HG02973 (cell line): ENCODE measurements at regions not wholly inside any gene's neighbourhood (a gene's known extent, or its start where the extent isn't known, plus 50 kb on each side); places are given as distances from the start of the nearest gene placed in this dataset.
"Not testable (repeated sequence)": the region's sequence is repeated elsewhere in the genome, so short reads cannot be mapped to it uniquely, and the experiment has no call there.

Source experiments
- ATAC-seq: cut with Tn5 transposase; IDR thresholded peaks from one replicate; pipeline ENCODE4 v1.9.1; 2021; ENCODE audit warnings: moderate library complexity; ENCODE audit not compliant: unreplicated experiment

DNA sequence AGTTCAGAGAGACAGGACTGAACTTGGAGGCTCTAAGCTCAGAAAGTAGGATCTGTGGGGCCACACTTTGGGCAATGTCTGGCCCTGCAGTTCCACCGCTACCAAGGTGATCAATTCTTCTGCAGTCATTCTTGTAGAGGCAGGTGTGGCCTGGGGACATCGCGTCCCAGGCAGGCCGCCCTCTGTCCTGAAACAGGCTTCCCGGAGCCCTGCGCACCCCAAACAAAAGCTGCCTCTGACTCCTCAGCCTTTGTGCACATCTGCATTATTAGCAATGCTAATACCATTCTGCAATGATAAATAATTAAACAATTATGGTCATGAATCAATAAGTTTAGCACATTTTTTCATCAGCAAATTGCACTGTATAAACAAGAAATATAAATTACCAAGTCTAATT lies 160.2 kb downstream of the URI1 start:
- ATAC-seq = no peak

- no peak for ATAC-seq
Measured at GRCh38 chr19:30102666-30103065, 160.6 kb downstream of the URI1 start.

DNA sequence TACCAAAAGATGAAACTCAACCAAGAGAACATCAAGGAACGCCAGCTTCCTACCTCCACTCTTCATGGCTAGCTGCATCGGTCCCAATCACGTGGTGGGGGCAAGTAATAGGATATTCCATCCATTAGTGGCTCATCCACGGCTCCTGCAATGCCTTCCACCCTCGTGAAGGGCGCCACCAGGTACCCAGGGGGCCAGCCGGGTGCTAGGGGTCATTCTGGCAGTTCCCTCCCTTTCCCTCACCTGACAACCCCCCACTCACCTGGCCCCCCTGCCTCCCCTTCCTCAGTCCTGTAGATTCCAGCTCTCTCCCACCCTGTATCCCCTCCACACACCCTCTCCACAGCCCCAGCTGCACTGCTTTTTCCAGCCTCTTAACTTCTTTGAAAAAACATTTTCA lies 161.9 kb downstream of the URI1 start:
- ATAC-seq = no peak

DNA sequence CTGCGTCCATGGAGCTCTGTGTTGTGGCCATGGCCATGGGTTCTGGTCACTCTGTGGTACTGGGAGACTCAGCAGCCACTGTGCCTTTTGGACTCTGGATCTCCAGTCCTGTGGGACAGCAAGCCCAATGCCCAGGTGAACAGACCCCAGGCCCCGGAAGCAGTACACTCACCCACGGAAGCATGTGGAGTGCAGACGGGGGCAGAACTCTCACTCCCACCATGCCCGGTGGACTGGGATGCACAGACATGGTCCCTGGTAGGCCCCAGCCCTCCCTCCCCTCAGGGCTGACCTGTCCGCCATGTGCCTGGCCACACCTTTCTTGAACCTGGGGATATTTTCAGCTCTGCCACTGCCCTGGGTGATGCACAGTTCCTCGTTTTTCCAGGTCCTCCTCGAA lies 163.3 kb downstream of the URI1 start:
- ATAC-seq = no peak

DNA sequence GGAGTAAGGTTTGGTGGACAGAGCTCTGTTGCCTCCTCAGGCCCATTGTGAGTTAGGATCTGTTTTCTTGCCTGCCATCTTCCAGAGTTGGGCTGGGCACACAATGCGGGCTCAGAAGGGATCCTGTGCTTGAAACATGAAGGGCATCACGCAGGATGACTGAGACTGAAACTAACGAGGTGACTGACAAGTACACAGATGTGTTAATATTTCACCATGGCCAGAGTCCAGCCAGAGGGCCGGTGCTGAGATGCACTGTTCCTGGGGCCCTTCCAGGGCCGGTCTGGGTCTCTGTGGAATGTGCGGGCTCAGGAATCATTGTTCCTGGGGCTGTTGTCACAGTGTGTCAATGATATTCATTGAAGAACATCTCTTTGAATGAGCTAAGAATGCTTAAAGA lies 163.7 kb downstream of the URI1 start:
- no peak for ATAC-seq

DNA sequence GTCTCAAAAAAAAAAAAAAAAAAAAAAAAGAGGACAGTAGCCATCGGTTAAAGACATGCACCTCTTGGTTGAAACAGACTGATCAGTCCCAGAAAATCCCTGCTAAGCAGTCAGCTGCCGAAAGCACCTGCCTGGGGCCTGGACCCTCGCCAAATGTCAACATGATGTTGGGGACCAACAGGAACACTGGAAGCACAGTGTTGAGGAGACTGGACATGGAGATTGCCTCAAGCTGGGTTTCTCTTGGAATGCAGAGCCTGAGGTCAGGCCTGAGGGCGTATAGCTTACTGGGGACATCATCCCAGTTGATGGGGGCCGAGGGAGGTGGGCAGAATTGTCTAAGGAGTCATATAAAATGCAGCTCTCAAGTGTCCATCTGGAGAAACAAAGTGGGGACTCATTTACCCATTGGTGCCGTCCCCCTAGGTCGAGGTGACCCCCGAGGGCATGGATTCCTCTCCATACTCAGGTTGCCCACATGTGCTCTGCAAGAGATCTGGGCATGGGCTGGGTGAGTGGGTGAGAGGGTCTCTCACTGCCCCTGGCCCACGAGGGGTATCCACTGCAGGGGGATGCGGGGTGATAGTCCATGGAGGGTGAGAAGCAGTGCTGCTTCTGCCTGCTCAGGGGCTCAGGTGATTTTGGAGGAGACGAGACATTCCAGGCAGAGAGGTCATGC lies 164.5 kb downstream of the URI1 start:
- no peak for ATAC-seq

GRCh38 chr19:30107251-30107650 lies 165.2 kb downstream of the URI1 start:
- ATAC-seq = no peak

DNA sequence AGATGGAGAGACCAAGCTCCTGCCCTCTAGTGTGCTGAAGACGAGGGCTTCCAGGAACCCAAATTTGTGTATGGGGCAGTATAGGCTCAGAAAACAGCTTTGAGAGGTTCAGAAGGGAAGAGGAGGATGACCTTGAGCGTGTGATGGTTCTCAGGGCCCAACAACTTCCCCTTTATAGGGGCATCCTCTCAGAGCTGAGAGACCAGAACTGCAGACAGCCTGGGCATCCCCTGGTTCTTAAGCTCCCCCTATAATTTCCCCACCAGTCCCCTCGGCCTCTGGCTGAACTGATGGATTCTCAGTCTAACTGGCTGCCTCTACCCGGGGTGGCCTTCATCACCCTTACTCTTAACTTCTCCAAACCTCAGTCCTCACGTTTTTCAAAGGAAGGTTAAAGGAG lies 167.5 kb downstream of the URI1 start:
- no peak for ATAC-seq

- ATAC-seq = no peak
Measured at GRCh38 chr19:30111021-30111855, 169.2 kb downstream of the URI1 start.

- no peak for ATAC-seq
Measured at GRCh38 chr19:30112171-30112570, 170.1 kb downstream of the URI1 start.

DNA sequence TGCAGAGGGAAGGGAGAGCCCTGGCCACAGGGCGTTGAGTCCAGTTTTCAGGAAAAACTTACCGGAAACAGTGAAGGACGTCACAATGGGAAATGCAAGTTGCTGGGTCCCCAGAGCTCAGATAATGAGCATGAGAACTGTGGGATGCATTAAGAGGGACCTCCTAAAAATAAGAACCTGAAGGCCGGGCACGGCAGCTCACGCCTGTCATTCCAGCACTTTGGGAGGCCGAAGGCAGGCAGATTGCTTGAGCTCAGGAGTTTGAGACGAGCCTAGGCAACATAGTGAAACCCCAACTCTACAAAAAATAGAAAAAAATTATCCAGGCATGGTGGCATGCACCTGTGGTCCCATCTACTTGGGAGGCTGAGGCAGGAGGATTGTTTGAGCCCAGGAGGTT lies 170.6 kb downstream of the URI1 start:
- ATAC-seq = no peak

DNA sequence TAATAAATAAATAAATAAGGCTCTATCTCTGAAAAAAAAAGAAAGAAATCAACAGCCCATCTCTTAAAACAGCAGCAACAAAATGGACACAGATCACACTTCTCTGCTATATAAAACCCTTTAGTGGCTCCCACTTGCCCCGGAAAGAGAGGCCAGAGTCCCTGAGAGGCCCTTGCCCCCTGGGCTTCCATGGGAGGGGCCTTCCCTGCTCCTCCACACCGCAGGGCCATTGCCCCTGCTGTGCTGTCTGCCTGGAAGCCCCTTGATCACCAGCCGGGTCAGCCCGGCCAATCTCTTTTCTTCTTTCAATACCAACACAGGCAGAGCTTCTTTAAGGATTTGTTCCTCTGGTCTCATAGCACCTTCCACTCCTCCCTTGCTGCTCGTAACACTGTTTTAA lies 171.1 kb downstream of the URI1 start:
- no peak for ATAC-seq

GRCh38 chr19:30114095-30114494 lies 172.1 kb downstream of the URI1 start:
- not testable (repeated sequence) for ATAC-seq

- no peak for ATAC-seq
Measured at GRCh38 chr19:30115947-30116346, 173.9 kb downstream of the URI1 start.

GRCh38 chr19:30116530-30116929 lies 174.5 kb downstream of the URI1 start:
- ATAC-seq = no peak

DNA sequence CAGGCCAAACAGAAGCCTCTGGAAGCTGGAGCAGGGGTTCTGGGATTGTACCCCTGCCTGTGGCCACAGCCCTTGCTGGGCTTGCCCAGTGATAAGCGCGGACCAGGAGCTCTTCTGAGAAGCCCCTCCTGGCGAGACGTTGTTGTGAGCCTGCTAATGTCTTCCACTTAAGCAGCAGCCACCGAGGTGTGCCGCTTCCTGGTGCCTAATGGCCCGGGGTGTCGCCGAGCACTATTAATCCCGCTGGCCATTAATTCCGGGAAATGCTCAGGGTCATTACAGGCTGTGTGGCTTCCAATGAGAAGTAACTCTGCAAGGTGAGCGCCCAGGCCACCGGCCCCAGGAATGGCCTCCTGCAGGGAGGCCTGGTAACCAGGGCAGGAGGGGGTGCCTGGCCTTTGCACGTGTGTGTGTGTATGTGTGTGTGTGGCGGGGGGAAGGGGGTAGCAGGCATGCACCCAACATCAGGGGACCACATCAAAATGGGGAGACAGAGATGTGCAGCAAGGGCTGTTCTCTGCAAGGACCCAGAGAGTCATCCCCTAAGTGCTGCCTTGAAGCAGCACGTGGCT lies 175.0 kb downstream of the URI1 start:
- no peak for ATAC-seq

GRCh38 chr19:30117636-30118145 lies 175.7 kb downstream of the URI1 start:
- no peak for ATAC-seq

DNA sequence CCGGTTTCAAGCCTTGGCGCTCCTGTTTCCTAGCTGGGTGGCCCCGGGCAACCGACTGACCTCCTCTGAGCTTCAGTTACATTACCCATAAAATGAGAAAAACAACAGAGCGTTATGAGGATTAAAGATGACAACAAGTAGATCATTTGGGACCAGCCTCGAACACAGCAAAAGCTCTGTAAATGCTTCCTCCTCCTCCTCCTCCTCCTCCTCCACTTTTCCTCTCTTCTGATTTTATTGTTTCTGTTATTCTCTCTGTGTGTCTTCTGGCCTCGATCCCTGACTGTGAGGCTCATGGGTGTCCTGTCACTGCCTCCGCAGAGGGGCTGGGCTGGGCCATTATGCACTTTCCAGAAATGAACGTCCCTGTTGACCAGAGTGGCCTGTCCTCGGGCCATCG lies 176.2 kb downstream of the URI1 start:
- ATAC-seq = no peak

- no peak for ATAC-seq
Measured at GRCh38 chr19:30118760-30119159, 176.7 kb downstream of the URI1 start.

GRCh38 chr19:30119180-30119908 lies 177.3 kb downstream of the URI1 start:
- no peak for ATAC-seq

DNA sequence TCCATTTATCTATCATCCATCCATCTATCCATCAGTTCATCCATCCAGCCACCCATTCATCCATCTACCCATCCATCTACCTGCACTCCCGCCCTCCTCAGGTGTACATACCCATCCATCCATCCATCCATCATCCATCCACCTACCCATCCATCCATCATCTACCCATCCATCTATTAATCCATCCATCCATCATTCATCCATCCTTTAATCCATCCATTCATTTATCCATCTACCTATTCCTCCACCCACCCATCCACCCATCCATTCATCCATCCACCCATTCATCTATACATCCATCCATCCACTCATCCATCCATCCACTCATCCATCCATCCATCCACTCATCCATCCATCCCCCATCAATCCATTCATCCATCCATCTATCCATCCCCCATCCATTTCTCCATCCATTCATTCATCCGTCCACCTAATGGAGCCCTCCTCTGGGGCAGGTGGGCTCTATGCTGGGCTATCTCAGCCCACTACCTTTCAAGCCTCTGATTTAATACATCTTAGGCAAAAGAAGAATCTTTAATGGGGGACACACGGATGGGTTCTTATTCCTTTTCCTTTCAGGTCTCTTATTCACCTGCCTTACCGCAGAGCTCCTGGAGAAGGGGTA lies 178.9 kb downstream of the URI1 start:
- no peak for ATAC-seq
